Left colon (tissue), 2 donors: ENCODE measurements at regions not wholly inside any gene's neighbourhood (a gene's known extent, or its start where the extent isn't known, plus 50 kb on each side); places are given as distances from the start of the nearest gene placed in this dataset.

ENCODE experiments used
- ATAC-seq: fragments of 200-7000 bp; cut with Tn5 transposase; one replicate; pipeline ENCODE4 v1.9.1; 2020; ENCODE audit warnings: mild to moderate bottlenecking, moderate library complexity
- DNase-seq, 2 donors: peaks; one replicate each; pipeline ENCODE4 v3.0.0-alpha.2; 2020
- intact Hi-C, 2 donors: fragments of 100-400 bp; cut with DNase I in 1 of 2; cut with micrococcal nuclease in 1 of 2; formaldehyde crosslinking; loops; one replicate each; pipeline versions ENCODE4 v1.11.2 to v1.14.0; 2022; cut with DNase I, micrococcal nuclease
- donor health status: DM: no; HTN: no; CAD: no.
- donor health status: DM: yes; HTN: yes; CAD: no.

DNA sequence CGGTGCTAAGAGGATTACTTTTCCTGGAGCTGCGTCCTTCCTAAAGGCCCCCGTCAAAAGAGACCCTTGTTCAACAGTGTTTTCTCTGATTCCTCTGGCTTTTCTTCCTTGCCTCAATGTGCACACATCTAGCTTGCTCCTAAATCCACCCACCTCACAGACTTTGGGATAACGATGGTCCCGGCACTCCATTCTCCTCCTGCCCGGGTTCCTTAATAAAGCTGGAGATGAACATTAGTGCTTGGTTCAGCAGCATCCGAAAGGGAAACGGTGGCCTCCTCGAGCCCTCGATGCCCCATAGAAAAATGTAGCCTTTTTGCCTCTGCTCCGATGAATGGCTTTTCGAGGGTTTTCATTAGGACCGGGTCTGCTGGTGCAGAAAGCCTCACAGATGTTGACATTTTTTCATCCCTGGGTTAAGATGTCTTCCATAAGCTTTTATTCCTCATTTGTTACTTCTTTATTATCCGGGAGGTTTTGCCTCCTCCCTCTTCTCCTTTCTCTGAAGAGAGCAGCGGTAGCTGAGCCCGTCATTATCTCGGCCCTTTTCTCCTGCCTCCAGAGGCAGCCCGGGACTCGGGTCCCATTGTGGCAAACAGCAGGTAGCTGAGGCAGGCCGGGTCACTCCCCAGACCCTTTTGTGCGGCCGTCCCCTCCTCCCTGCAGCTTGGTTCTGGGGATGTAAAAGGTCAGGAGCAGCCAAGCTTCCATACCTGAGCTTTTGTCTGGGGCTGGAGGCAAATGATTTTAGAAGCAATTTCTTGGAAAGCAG is 64.6 kb downstream of the CPN2 start:
- no peak for ATAC-seq
- intact Hi-C loops: no loop called here
- DNase-seq: no peak

DNA sequence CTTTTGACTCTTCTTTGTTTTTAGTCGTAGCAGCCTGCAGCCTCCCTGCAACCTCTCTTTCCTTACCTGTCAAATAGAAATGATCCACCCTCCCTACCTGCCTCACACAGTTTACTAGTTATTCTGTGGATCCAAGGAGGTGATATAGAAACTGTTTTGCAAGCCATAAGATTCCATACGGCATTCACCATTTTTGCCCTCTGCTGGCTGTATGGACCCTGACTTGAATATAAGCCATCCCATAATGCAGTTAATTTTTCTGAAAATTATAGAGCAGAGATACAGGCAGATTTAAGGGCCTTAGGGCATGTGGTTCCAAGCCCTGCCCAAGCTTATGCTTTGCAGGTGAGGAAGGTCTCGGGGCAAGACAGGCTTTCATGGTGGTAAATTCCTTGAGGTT is 63.8 kb downstream of the CPN2 start:
- intact Hi-C loops: no loop called here
- ATAC-seq: no peak
- DNase-seq: no peak

GRCh38 chr3:194287977-194288706 is 63.0 kb downstream of the CPN2 start:
- intact Hi-C loops: no loop called here
- DNase-seq: no peak
- ATAC-seq: no peak
